ENCODE measurements at regions not wholly inside any gene's neighbourhood (a gene's known extent, or its start where the extent isn't known, plus 50 kb on each side); places are given as distances from the start of the nearest gene placed in this dataset.

DNA sequence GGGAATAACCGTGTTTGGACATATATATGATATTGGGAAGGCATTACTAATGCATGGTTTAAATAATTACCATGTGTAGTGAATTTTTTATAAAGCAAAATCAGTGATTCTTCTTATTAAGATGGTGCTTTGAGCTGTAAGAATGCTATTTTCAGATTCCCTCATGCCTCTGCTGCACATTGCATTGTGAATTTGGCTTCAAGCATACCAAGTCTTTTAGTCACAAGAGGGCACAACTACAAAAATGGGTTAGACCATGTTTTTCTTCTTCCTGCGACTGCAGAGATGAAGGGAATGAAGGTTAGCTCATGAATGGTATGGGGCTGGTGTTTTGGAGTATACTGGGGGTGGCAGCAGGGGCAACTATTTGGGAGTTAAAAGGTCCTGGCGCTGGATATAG, 320.1 kb downstream of the SLC4A3 start:
- no peak for TF ChIP-seq CTCF (IDR thresholded peaks at IDR 0.05)
- TF ChIP-seq POLR2A (IDR thresholded peaks at IDR 0.05): no peak
